Epithelial cell of proximal tubule (primary cell): ENCODE measurements at regions not wholly inside any gene's neighbourhood (a gene's known extent, or its start where the extent isn't known, plus 50 kb on each side); places are given as distances from the start of the nearest gene placed in this dataset.
"Not testable (repeated sequence)": the region's sequence is repeated elsewhere in the genome, so short reads cannot be mapped to it uniquely, and the experiment has no call there.

Experiments
- DNase-seq: peaks from one replicate; pipeline ENCODE4 v3.0.0-alpha.2; 2011; ENCODE audit warnings: low read depth
- H3K4me3 ChIP-seq: 2 replicates; pipeline ENCODE4 v1.5.1; 2011; ENCODE audit warnings: low read depth, mild to moderate bottlenecking, low read length
- TF ChIP-seq, protein P1 (sequence below): conservative IDR thresholded peaks from 2 replicates; pipeline ENCODE4 v1.5.1; 2012; ENCODE audit warnings: low read depth, mild to moderate bottlenecking, low read length

DNA sequence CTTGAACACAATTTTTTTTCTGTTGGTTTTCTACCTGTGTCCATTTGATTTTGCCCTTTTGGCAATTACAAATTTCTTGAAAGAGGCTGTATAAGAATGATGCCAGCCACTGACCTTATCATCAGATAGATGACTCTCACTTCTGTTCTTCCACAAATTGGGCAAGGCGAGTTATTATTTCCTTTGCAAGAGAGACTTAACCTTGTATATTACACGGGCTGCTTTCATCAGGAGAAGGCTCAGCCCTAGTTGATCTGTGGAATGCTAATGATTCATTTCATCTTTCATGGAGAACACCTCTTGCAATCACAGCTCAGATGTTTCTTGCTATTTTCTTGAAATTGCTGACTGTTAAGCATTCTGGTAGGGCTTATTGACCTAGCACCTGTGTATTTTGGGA, 1155.4 kb downstream of the STIM2 start:
- H3K4me3 ChIP-seq = no peak overlapping the region
- DNase-seq = no peak
- TF ChIP-seq, protein P1, sequence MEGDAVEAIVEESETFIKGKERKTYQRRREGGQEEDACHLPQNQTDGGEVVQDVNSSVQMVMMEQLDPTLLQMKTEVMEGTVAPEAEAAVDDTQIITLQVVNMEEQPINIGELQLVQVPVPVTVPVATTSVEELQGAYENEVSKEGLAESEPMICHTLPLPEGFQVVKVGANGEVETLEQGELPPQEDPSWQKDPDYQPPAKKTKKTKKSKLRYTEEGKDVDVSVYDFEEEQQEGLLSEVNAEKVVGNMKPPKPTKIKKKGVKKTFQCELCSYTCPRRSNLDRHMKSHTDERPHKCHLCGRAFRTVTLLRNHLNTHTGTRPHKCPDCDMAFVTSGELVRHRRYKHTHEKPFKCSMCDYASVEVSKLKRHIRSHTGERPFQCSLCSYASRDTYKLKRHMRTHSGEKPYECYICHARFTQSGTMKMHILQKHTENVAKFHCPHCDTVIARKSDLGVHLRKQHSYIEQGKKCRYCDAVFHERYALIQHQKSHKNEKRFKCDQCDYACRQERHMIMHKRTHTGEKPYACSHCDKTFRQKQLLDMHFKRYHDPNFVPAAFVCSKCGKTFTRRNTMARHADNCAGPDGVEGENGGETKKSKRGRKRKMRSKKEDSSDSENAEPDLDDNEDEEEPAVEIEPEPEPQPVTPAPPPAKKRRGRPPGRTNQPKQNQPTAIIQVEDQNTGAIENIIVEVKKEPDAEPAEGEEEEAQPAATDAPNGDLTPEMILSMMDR = no peak

DNA sequence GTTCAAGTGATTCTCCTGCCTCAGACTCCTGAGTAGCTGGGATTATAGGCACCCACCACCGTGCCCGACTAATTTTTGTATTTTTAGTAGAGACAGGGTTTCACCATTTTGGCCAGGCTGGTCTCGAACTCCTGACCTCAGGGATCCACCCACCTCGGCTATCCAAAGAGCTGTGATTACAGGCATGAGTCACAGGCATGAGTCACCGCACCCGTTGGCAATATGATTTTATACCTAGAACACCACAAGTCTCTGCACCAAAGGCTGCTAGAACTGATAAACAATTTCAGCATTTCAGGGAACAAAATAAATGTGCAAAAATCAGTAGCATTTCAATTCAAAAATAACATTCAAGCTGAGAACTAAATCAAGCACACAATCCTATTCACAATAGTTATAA, 1177.6 kb downstream of the STIM2 start:
- H3K4me3 ChIP-seq, DNase-seq: not testable (repeated sequence)

DNA sequence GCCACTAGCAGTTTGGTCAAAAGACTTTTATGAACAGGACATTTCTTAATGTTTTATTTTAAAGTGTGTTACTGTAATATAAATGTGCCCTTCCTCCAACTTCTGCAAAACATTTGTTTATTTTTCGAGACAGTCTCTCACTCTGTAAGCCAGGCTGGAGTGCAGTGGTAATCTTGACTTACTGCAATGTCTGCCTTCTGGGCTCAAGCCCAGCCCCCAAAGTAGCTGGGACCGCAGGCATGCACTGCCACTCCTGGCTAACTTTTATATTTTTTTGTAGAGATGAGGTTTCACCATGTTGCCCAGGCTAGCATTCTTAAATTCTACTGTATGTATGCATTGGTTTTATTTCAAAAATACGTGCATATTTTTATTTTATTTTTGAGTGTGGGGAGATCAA, 1201.9 kb downstream of the STIM2 start:
- no peak for DNase-seq
- TF ChIP-seq, protein P1 = no peak
- no peak overlapping the region for H3K4me3 ChIP-seq

DNA sequence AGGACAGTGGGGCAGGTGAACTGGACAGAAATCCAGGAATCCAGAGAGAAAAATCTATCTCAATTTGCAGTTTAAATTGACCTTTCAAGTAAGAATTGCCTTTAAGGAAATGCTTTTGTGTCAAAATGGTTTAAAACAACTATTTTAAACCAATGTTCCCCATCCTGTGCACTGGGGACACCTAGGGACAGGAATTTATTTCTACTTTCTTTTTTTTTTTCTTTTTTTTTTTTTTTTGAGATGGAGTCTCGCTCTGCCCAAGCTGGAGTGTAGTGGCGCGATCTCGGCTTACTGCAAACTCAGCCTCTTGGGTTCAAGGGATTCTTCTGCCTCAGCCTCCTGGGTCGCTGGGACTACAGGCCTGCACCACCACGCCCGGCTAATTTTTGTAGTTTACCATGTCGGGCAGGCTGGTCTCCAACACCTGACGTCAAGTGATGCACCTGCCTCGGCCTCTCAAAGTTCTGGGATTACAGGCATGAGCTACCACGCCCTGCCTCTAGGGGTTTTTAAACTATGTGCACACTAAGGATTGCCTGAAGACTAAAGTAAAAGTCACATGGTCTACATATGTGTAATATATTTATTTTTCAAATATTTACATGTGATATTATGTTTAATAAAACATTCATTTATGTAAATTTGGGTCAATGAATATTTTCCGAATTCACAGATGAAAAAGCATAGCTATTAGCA, 1213.4 kb downstream of the STIM2 start:
- no peak overlapping the region for H3K4me3 ChIP-seq
- no peak for DNase-seq

DNA sequence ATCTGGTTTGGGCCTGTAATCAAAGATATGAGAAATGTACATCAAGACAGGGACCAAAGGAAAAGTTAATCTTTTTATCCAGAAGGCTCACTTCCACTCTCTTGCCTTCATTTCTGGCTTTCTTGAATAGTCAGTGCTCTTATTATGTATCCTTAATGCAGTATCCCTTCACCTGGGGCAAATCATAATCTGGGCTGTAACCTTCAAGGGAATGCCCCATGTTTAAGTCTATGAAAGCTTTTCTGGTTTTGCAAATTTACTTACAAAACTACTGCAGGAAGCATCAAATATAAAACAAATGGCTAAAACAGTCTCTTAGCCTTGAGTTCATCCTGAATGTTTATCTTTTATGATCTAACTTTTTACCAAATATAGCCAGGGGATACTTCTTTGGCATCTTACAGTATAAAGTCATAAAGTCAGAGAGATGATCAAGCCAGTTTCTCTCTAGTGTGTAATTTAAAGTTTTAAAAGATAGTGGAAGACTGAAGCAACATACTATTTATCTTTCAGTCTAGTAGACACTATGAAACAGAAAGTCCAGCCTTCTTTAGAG, 1214.8 kb downstream of the STIM2 start:
- TF ChIP-seq, protein P1 = no peak
- no peak overlapping the region for H3K4me3 ChIP-seq
- DNase-seq = no peak

More for the DNA sequence above, 1213.4 kb downstream of the STIM2 start:
- TF ChIP-seq, protein P1 = peak; percentile 3

DNA sequence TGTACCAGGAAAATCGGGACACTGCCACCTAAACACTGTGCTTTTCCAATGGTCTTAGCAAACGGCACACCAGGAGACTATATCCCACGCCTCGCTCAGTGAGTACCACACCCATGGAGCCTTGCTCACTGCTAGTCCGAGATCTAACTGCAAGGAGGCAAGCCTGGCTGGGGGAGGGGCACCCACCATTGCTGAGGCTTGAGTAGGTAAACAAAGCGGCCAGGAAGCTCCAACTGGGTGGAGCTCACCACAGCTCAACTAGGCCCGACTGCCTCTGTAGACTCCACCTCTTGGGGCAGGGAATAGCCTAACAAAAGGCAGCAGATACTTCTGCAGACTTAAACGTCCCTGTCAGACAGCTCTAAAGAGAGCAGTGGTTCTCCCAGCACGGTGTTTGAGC, 1216.6 kb downstream of the STIM2 start:
- DNase-seq, H3K4me3 ChIP-seq: not testable (repeated sequence)

DNA sequence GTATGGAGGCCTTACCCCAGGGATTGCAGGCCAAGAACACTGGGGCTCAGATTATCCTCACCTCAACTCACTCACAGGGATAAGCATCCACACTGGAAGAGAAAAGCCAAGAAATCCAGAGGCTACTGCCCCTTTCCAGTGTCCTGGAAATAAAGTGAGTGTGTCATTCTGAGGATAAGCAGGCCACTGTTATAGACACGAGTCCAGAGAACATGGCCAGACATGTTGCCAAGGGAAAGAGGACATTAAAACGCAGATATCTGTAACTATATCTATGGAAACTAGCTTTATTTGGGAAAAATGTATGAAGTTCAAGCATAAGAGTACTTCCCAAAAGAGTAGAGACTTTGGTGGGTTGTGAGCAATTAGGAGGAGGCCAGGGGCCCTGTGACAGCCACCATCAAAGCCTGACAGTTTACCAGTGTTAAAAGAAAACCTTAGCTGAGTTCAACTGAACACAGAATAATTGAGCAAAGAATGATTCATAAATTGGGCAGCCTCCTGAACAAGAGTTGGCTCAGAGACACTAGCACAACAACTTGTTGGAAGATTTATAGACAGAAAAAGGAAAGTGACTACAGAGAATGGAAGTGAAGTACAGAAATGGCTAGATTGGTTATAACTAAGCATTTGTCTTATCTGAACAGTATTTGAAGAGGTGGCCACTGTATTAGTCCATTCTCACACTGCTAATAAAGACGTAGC, 1222.2 kb downstream of the STIM2 start:
- no peak overlapping the region for H3K4me3 ChIP-seq
- no peak for DNase-seq
- TF ChIP-seq, protein P1 = no peak

DNA sequence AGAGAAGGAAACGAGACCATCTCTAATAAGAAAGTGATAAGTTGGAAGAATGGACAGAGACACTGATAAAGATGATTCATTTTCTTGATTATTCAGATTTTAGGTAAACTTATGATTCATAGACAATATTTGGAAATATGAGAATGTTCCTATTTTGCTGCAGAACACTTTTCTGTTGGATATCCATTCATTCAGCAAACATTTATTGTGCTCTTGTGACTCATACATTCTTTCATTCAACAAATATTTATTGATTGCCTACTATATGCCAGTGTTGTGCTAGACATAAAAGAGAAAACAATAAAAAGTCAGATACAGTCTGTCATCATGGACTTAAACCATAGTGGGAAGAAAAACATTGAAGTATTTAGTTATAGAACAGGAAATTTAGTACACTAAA, 1232.0 kb downstream of the STIM2 start:
- H3K4me3 ChIP-seq = no peak overlapping the region
- TF ChIP-seq, protein P1 = no peak
- DNase-seq = no peak
